IMR-90 (cell line): ENCODE measurements at regions not wholly inside any gene's neighbourhood (a gene's known extent, or its start where the extent isn't known, plus 50 kb on each side); places are given as distances from the start of the nearest gene placed in this dataset.

Experiments used
- ATAC-seq: fragments of 200-7000 bp; cut with Tn5 transposase; 2 replicates; pipeline ENCODE4 v1.9.1; 2020; ENCODE audit warnings: low read depth, mild to moderate bottlenecking, moderate library complexity
- BruUV-seq: library from RNA; stranded (reverse); fragments of 400-500 nt; replicated peaks from 2 replicates; lab custom pipeline; 2021; lab: Mats Ljungman, UMichigan
- CTCF ChIA-PET: fragments of 300-600 bp; formaldehyde crosslinking; extraction: SDS; loops from one replicate; lab custom pipeline; 2021; ENCODE audit warnings: antibody characterized with exemption; lab: Yijun Ruan, JAX
- POLR2A ChIA-PET: fragments of 300-600 bp; sonication (Branson Sonifier 250); formaldehyde crosslinking; loops from one replicate; lab custom pipeline; 2022; ENCODE audit warnings: antibody characterized with exemption; ENCODE audit not compliant: unreplicated experiment; lab: Charles Lee
- DNase-seq: peaks from one replicate; pipeline ENCODE4 v3.0.0; 2013
- H2AFZ ChIP-seq: replicated peaks from 2 replicates; pipeline ENCODE3; 2013; ENCODE audit warnings: low read length, mild to moderate bottlenecking; ENCODE audit not compliant: poor library complexity
- H2AK5ac ChIP-seq: 2 replicates; pipeline ENCODE4 v1.6.1; 2013; ENCODE audit warnings: low read depth, low read length, inconsistent platforms
- H2AK9ac ChIP-seq: replicated peaks from 2 replicates; pipeline ENCODE3; 2013; ENCODE audit warnings: mild to moderate bottlenecking, low read depth, low read length, moderate library complexity; ENCODE audit not compliant: poor library complexity
- H2BK120ac ChIP-seq: 2 replicates; pipeline ENCODE4 v1.6.1; 2013; ENCODE audit warnings: low read depth, low read length, inconsistent platforms
- H2BK15ac ChIP-seq: 3 replicates; pipeline ENCODE4 v1.6.1; 2013; ENCODE audit warnings: low read depth, low read length, inconsistent platforms
- H2BK20ac ChIP-seq: 2 replicates; pipeline ENCODE4 v1.6.1; 2013; ENCODE audit warnings: low read depth, mild to moderate bottlenecking, inconsistent platforms, low read length, moderate library complexity
- H2BK5ac ChIP-seq: 2 replicates; pipeline ENCODE4 v1.6.1; 2013; ENCODE audit warnings: mild to moderate bottlenecking, low read depth, low read length, inconsistent platforms; ENCODE audit not compliant: poor library complexity, severe bottlenecking
- H3K14ac ChIP-seq: replicated peaks from 2 replicates; pipeline ENCODE4 v1.6.1; 2013; ENCODE audit warnings: low read depth, low read length, inconsistent platforms
- H3K18ac ChIP-seq: 2 replicates; pipeline ENCODE4 v1.6.1; 2013; ENCODE audit warnings: low read depth, low read length, control low read depth
- H3K23ac ChIP-seq: 2 replicates; pipeline ENCODE4 v1.6.1; 2013; ENCODE audit warnings: low read depth, low read length, inconsistent platforms
- H3K27ac ChIP-seq: 2 replicates; pipeline ENCODE4 v1.5.1; 2013; ENCODE audit warnings: mild to moderate bottlenecking, control low read depth, low read length; ENCODE audit not compliant: insufficient read depth
- H3K27me3 ChIP-seq: 2 replicates; pipeline ENCODE4 v1.6.1; 2013; ENCODE audit warnings: low read length; ENCODE audit not compliant: control insufficient read depth, insufficient read depth
- H3K36me3 ChIP-seq: 2 replicates; pipeline ENCODE4 v1.6.1; 2013; ENCODE audit warnings: low read length, mixed read lengths; ENCODE audit not compliant: control insufficient read depth, insufficient read depth
- H3K4ac ChIP-seq: 2 replicates; pipeline ENCODE4 v1.6.1; 2013; ENCODE audit warnings: low read depth, low read length, inconsistent platforms
- H3K4me1 ChIP-seq: 2 replicates; pipeline ENCODE4 v1.6.1; 2013; ENCODE audit warnings: low read length, mixed read lengths; ENCODE audit not compliant: control insufficient read depth, insufficient read depth
- H3K4me2 ChIP-seq: 2 replicates; pipeline ENCODE4 v1.6.1; 2013; ENCODE audit warnings: low read depth, mild to moderate bottlenecking, control low read depth, low read length, moderate library complexity
- H3K4me3 ChIP-seq: 2 replicates; pipeline ENCODE4 v1.5.1; 2013; ENCODE audit warnings: low read depth, mild to moderate bottlenecking, control low read depth, low read length, moderate library complexity; ENCODE audit not compliant: insufficient read depth
- H3K56ac ChIP-seq: 2 replicates; pipeline ENCODE4 v1.6.1; 2013; ENCODE audit warnings: low read length, inconsistent platforms; ENCODE audit not compliant: insufficient read depth; ENCODE audit errors: extremely low read depth
- H3K79me1 ChIP-seq, 2 experiments: 2 replicates each; pipeline ENCODE4 v1.6.1; 2013; ENCODE audit warnings: low read length in 2 of 2, inconsistent platforms in 1 of 2, low read depth in 1 of 2
- H3K9ac ChIP-seq: 2 replicates; pipeline ENCODE4 v1.6.1; 2013; ENCODE audit warnings: low read depth, low read length, control low read depth
- H3K9me1 ChIP-seq: 2 replicates; pipeline ENCODE4 v1.6.1; 2013; ENCODE audit warnings: low read length, inconsistent platforms; ENCODE audit not compliant: insufficient read depth
- H3K9me3 ChIP-seq: 2 replicates; pipeline ENCODE4 v1.6.1; 2013; ENCODE audit warnings: low read length; ENCODE audit not compliant: control insufficient read depth, insufficient read depth
- H4K20me1 ChIP-seq: 2 replicates; pipeline ENCODE4 v1.6.1; 2013; ENCODE audit warnings: low read length, inconsistent platforms; ENCODE audit not compliant: insufficient read depth
- H4K5ac ChIP-seq: 2 replicates; pipeline ENCODE4 v1.6.1; 2013; ENCODE audit warnings: mild to moderate bottlenecking, low read depth, low read length, control low read depth
- H4K8ac ChIP-seq, 2 experiments: 2 replicates each; pipeline ENCODE4 v1.6.1; 2013; ENCODE audit warnings: low read depth in 2 of 2, low read length in 2 of 2, control low read depth in 1 of 2, inconsistent platforms in 1 of 2
- H4K91ac ChIP-seq: 2 replicates; pipeline ENCODE4 v1.6.1; 2013; ENCODE audit warnings: low read depth, low read length, inconsistent platforms; ENCODE audit not compliant: insufficient read depth
- CEBPB ChIP-seq: IDR thresholded peaks from 2 replicates; pipeline ENCODE4 v1.6.1; 2012; ENCODE audit warnings: low read depth, low read length, improper control_type of control experiment
- CHD1 ChIP-seq: IDR thresholded peaks from 2 replicates; pipeline ENCODE4 v1.6.1; 2012; ENCODE audit warnings: low read depth, low read length, improper control_type of control experiment
- NFE2L2 ChIP-seq: fragments of 150-350 bp; IDR thresholded peaks from 2 replicates; pipeline ENCODE4 v1.6.1; 2016; ENCODE audit warnings: low read depth, mild to moderate bottlenecking, low read length
- POLR2A ChIP-seq: IDR thresholded peaks from 2 replicates; pipeline ENCODE4 v1.6.1; 2012; ENCODE audit warnings: mild to moderate bottlenecking, low read depth, low read length
- RCOR1 ChIP-seq: IDR thresholded peaks from 2 replicates; pipeline ENCODE4 v1.6.1; 2012; ENCODE audit warnings: mild to moderate bottlenecking, low read length, improper control_type of control experiment; ENCODE audit not compliant: insufficient replicate concordance
- WGBS, 2 experiments: methylation state at CpG; one replicate each; pipeline versions ENCODE4 v1.1.5 to v1.1.7; 2013; ENCODE audit warnings: missing lambda C conversion rate in 2 of 2; ENCODE audit not compliant: insufficient read length in 1 of 2; ENCODE audit errors: extremely low coverage in 2 of 2; 5-methylcytosine and 5-hydroxymethylcytosine counted together
- dilution Hi-C: fragments of 300-500 bp; cut with HindIII; formaldehyde crosslinking; loops from one replicate; pipeline ENCODE4 v1.14.3; 2018; ENCODE audit warnings: low sequenced_read_pairs; ENCODE audit not compliant: unreplicated experiment
- in situ Hi-C: fragments of 300-500 bp; cut with MboI; formaldehyde crosslinking; loops from 3 replicates; pipeline ENCODE4 v1.14.3; 2019; ENCODE audit warnings: low sequenced_read_pairs, inconsistent platforms, mixed read lengths
- intact Hi-C: fragments of 100-400 bp; cut with micrococcal nuclease; formaldehyde crosslinking; loops from 2 replicates; pipeline ENCODE4 v1.10.0; 2022
- TF ChIP-seq, protein P1 (sequence below): fragments of 150-350 bp; IDR thresholded peaks from 2 replicates; pipeline ENCODE4 v1.6.1; 2017; ENCODE audit warnings: mild to moderate bottlenecking, antibody characterized with exemption, low read length, low read depth
- TF ChIP-seq, protein P2 (sequence below): conservative IDR thresholded peaks from 2 replicates; pipeline ENCODE4 v1.5.1; 2012; ENCODE audit warnings: mild to moderate bottlenecking, low read depth, low read length, improper control_type of control experiment

DNA sequence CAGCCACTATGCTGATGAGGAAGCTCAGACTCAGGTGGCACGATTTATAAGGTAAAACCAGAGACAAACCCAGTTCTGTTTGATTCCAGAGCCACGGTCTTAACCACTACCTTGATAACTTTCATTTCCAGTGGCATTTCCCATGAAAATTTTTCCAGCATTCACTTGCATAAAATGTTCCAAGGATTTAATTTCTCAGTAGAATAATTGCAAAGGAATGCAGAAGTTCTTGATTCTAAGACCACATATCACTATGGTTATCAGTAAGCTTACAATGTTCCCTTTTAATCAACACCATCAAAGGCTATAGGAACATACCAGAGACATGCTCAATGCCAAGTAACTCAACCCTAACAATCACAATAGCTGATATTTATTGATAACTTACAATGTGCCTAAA lies 306.0 kb upstream of the HS3ST5 start:
- no peaks in the 10 kb centered on the region for H3K36me3 ChIP-seq
- H3K27ac ChIP-seq: no peak overlapping the region
- intact Hi-C loops (no loop called here), dilution Hi-C loops (no loop called here), in situ Hi-C loops (no loop called here)
- DNase-seq (no peak), ATAC-seq (no peak)
- ChIA-PET CTCF (no interaction called here), POLR2A (no interaction called here)
- H3K18ac ChIP-seq: no peak overlapping the region
- no peak overlapping the region for H4K5ac ChIP-seq
- no peak overlapping the region for H3K4me2 ChIP-seq
- H2AFZ ChIP-seq: no peak overlapping the region
- no peaks in the 10 kb centered on the region for H3K4me1 ChIP-seq
- H2BK15ac ChIP-seq: no peak overlapping the region
- H3K4ac ChIP-seq: no peak overlapping the region
- H3K56ac ChIP-seq: no peak overlapping the region
- H3K4me3 ChIP-seq: no peak overlapping the region
- no peak overlapping the region for H2BK5ac ChIP-seq
- WGBS, 2 experiments: no CpG with 5 or more reads among the region's 2 CpGs
- TF ChIP-seq, protein P1, sequence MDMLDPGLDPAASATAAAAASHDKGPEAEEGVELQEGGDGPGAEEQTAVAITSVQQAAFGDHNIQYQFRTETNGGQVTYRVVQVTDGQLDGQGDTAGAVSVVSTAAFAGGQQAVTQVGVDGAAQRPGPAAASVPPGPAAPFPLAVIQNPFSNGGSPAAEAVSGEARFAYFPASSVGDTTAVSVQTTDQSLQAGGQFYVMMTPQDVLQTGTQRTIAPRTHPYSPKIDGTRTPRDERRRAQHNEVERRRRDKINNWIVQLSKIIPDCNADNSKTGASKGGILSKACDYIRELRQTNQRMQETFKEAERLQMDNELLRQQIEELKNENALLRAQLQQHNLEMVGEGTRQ: no peak
- no peak for TF ChIP-seq CEBPB
- TF ChIP-seq NFE2L2: no peak
- no peak for TF ChIP-seq CHD1
- TF ChIP-seq, protein P2, sequence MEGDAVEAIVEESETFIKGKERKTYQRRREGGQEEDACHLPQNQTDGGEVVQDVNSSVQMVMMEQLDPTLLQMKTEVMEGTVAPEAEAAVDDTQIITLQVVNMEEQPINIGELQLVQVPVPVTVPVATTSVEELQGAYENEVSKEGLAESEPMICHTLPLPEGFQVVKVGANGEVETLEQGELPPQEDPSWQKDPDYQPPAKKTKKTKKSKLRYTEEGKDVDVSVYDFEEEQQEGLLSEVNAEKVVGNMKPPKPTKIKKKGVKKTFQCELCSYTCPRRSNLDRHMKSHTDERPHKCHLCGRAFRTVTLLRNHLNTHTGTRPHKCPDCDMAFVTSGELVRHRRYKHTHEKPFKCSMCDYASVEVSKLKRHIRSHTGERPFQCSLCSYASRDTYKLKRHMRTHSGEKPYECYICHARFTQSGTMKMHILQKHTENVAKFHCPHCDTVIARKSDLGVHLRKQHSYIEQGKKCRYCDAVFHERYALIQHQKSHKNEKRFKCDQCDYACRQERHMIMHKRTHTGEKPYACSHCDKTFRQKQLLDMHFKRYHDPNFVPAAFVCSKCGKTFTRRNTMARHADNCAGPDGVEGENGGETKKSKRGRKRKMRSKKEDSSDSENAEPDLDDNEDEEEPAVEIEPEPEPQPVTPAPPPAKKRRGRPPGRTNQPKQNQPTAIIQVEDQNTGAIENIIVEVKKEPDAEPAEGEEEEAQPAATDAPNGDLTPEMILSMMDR: no peak
- TF ChIP-seq POLR2A: no peak
- no peak for TF ChIP-seq RCOR1
- H3K27me3 ChIP-seq: no peaks in the 10 kb centered on the region
- no peak overlapping the region for H3K9ac ChIP-seq
- H3K23ac ChIP-seq: no peak overlapping the region
- no TSS peak for BruUV-seq
- no peak overlapping the region for H2AK9ac ChIP-seq
- H3K9me1 ChIP-seq: no peaks in the 10 kb centered on the region
- H4K20me1 ChIP-seq: no peaks in the 10 kb centered on the region
- no peak overlapping the region for H4K91ac ChIP-seq
- no peak overlapping the region for H2BK20ac ChIP-seq
- H3K79me1 ChIP-seq: no peaks in the 10 kb centered on the region
- H2BK120ac ChIP-seq: no peak overlapping the region
- no peak overlapping the region for H4K8ac ChIP-seq
- no peaks in the 10 kb centered on the region; the same call in 1 of the 2 replicates for H3K9me3 ChIP-seq
- H2AK5ac ChIP-seq: no peak overlapping the region
- no peak overlapping the region for H3K14ac ChIP-seq
